ENCODE measurements at regions not wholly inside any gene's neighbourhood (a gene's known extent, or its start where the extent isn't known, plus 50 kb on each side); places are given as distances from the start of the nearest gene placed in this dataset.

- H3K27ac ChIP-seq: no peak overlapping the region
- no peak overlapping the region for H3K4me3 ChIP-seq
- H3K36me3 ChIP-seq: no peaks in the 10 kb centered on the region
- H3K4me1 ChIP-seq: no peaks in the 10 kb centered on the region
- TF ChIP-seq POLR2AphosphoS5 (IDR thresholded peaks at IDR 0.05; ENCODE audit: insufficient read depth in 1 of 2, low read depth in 1 of 2) (no peak), POLR2A (IDR thresholded peaks at IDR 0.05) (no peak)
- TF ChIP-seq, protein P1, sequence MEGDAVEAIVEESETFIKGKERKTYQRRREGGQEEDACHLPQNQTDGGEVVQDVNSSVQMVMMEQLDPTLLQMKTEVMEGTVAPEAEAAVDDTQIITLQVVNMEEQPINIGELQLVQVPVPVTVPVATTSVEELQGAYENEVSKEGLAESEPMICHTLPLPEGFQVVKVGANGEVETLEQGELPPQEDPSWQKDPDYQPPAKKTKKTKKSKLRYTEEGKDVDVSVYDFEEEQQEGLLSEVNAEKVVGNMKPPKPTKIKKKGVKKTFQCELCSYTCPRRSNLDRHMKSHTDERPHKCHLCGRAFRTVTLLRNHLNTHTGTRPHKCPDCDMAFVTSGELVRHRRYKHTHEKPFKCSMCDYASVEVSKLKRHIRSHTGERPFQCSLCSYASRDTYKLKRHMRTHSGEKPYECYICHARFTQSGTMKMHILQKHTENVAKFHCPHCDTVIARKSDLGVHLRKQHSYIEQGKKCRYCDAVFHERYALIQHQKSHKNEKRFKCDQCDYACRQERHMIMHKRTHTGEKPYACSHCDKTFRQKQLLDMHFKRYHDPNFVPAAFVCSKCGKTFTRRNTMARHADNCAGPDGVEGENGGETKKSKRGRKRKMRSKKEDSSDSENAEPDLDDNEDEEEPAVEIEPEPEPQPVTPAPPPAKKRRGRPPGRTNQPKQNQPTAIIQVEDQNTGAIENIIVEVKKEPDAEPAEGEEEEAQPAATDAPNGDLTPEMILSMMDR (IDR thresholded peaks at IDR 0.05): no peak
- no peaks in the 10 kb centered on the region for H3K9me3 ChIP-seq
- DNase-seq (ENCODE audit: extremely low spot score in 2 of 2): no peak
- intact Hi-C loops (cut with DNase I): no loop called here
- no peaks in the 10 kb centered on the region for H3K27me3 ChIP-seq
These were observed 269.2 kb downstream of the BAMBI start for GRCh38 chr10:28946479-28946878.

- no peaks in the 10 kb centered on the region for H3K27me3 ChIP-seq
- TF ChIP-seq POLR2AphosphoS5 (IDR thresholded peaks at IDR 0.05; ENCODE audit: insufficient read depth in 1 of 2, low read depth in 1 of 2): no peak
- TF ChIP-seq, protein P1 (IDR thresholded peaks at IDR 0.05): no peak
- TF ChIP-seq POLR2A (IDR thresholded peaks at IDR 0.05): no peak
- intact Hi-C loops (cut with DNase I): no loop called here
- H3K4me3 ChIP-seq: no peak overlapping the region
- H3K9me3 ChIP-seq: no peaks in the 10 kb centered on the region
- H3K36me3 ChIP-seq: no peaks in the 10 kb centered on the region
- H3K27ac ChIP-seq: no peak overlapping the region
- no peaks in the 10 kb centered on the region for H3K4me1 ChIP-seq
- no peak for DNase-seq (ENCODE audit: extremely low spot score in 2 of 2)
These were observed 269.9 kb downstream of the BAMBI start for GRCh38 chr10:28947171-28947570.

- Histone ChIP-seq H3K27me3 (no peaks in the 10 kb centered on the region), H3K36me3 (no peaks in the 10 kb centered on the region), H3K9me3 (no peaks in the 10 kb centered on the region), H3K27ac (no peak overlapping the region), H3K4me3 (no peak overlapping the region), H3K4me1 (no peaks in the 10 kb centered on the region)
- no peak for DNase-seq (ENCODE audit: extremely low spot score in 2 of 2)
- TF ChIP-seq, protein P1 (IDR thresholded peaks at IDR 0.05): no peak
- TF ChIP-seq POLR2A (IDR thresholded peaks at IDR 0.05) (no peak), POLR2AphosphoS5 (IDR thresholded peaks at IDR 0.05; ENCODE audit: insufficient read depth in 1 of 2, low read depth in 1 of 2) (no peak)
- intact Hi-C loops (cut with DNase I): no loop called here
These were observed 270.7 kb downstream of the BAMBI start for GRCh38 chr10:28948046-28948445.

- TF ChIP-seq POLR2A (IDR thresholded peaks at IDR 0.05) (no peak), POLR2AphosphoS5 (IDR thresholded peaks at IDR 0.05; ENCODE audit: insufficient read depth in 1 of 2, low read depth in 1 of 2) (no peak)
- TF ChIP-seq, protein P1 (IDR thresholded peaks at IDR 0.05): no peak
- no peak overlapping the region for H3K4me3 ChIP-seq
- no peaks in the 10 kb centered on the region for H3K36me3 ChIP-seq
- H3K27me3 ChIP-seq: no peaks in the 10 kb centered on the region
- intact Hi-C loops (cut with DNase I): no loop called here
- no peak overlapping the region for H3K27ac ChIP-seq
- H3K4me1 ChIP-seq: no peaks in the 10 kb centered on the region
- no peaks in the 10 kb centered on the region for H3K9me3 ChIP-seq
- no peak for DNase-seq (ENCODE audit: extremely low spot score in 2 of 2)
These were observed 272.0 kb downstream of the BAMBI start for GRCh38 chr10:28949005-28950004.

DNA sequence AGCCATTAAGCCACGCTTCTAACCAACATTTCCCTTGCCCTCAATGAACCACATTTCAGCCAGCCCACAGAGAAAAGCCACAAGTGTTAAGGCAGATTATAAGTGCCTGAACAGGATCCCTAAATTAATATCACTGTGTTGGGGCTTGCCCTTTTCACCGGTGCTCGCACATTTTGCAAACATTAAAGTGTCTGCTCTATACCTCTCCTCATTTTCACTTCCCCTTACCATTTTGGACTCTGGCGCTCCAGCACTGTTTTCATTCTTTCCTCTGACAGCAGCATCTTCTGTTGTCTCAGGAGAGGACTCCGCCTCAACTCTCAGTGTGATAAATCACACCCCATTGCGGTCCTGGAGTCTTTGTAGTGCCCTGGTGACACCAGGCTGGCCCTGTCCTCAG is 274.2 kb downstream of the BAMBI start:
- Histone ChIP-seq H3K9me3 (no peaks in the 10 kb centered on the region), H3K4me1 (no peaks in the 10 kb centered on the region), H3K4me3 (no peak overlapping the region), H3K36me3 (no peaks in the 10 kb centered on the region), H3K27ac (no peak overlapping the region), H3K27me3 (no peaks in the 10 kb centered on the region)
- no peak for DNase-seq (ENCODE audit: extremely low spot score in 2 of 2)
- TF ChIP-seq POLR2A (IDR thresholded peaks at IDR 0.05): no peak
- TF ChIP-seq POLR2AphosphoS5 (IDR thresholded peaks at IDR 0.05; ENCODE audit: insufficient read depth in 1 of 2, low read depth in 1 of 2): no peak
- TF ChIP-seq, protein P1 (IDR thresholded peaks at IDR 0.05): no peak
- intact Hi-C loops (cut with DNase I): no loop called here
